ENCODE measurements at regions not wholly inside any gene's neighbourhood (a gene's known extent, or its start where the extent isn't known, plus 50 kb on each side); places are given as distances from the start of the nearest gene placed in this dataset.

DNA sequence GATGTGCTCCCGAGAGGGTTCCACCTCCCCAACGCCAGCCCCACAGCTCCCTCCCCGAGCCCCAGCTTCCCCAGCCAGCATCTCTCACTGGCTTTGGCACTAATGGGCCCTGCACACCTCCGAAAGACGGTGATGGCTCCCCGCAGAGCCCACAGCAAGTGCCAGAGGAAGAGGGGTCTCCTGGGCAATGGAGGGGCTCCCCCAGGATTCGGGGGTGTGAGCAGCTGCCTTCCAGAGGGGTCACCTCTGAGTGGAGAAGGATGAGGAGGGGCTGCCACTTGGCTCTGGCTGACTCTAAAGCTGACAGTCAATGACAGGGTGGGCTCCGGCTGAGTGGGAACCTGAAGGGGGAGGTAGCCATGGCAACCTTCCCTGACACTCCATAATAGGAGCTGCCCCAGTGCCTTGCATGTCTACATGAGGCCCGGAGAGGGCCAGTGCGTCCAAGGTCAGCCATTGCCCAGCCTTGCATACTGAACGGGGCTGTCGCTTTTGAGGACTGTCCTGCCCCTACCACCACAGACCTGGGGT lies 98.6 kb upstream of the SYT13 start:
- Histone ChIP-seq H3K27me3 (peaks cover 41% of the 10 kb centered on the region), H3K27ac (no peak overlapping the region), H3K4me1 (peaks cover 6% of the 10 kb centered on the region), H3K9me3 (no peaks in the 10 kb centered on the region), H3K4me3 (no peak overlapping the region), H3K36me3 (no peaks in the 10 kb centered on the region)
- TF ChIP-seq POLR2A (IDR thresholded peaks at IDR 0.05) (no peak), POLR2AphosphoS5 (IDR thresholded peaks at IDR 0.05) (no peak)
- TF ChIP-seq, protein P1, sequence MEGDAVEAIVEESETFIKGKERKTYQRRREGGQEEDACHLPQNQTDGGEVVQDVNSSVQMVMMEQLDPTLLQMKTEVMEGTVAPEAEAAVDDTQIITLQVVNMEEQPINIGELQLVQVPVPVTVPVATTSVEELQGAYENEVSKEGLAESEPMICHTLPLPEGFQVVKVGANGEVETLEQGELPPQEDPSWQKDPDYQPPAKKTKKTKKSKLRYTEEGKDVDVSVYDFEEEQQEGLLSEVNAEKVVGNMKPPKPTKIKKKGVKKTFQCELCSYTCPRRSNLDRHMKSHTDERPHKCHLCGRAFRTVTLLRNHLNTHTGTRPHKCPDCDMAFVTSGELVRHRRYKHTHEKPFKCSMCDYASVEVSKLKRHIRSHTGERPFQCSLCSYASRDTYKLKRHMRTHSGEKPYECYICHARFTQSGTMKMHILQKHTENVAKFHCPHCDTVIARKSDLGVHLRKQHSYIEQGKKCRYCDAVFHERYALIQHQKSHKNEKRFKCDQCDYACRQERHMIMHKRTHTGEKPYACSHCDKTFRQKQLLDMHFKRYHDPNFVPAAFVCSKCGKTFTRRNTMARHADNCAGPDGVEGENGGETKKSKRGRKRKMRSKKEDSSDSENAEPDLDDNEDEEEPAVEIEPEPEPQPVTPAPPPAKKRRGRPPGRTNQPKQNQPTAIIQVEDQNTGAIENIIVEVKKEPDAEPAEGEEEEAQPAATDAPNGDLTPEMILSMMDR (IDR thresholded peaks at IDR 0.05), result no peak
- DNase-seq (ENCODE audit: low spot score in 2 of 2), result peak in 1 of 2 donors; percentile 39
- 54% methylated on average over 5 of the region's 12 CpGs for WGBS

DNA sequence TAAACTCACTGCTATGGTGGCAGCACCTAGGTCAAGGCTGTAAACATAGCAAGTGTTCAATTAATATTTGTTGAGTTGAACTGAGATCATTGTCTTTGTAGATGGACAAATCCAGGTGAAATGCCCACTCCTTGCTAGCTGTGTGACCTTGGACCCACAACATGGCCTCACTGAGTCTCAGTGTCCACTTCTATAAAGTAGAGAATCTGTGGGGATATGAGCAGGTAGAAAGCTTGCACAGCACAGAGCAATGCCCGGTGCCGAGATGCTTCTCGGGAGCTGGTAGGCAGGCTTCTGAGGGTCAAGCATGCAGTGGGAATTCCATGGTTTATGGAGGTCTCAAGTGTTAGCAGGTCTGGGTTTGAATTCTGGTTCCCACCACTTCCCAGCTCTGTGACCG lies 97.9 kb upstream of the SYT13 start:
- H3K4me1 ChIP-seq, result peaks cover 6% of the 10 kb centered on the region
- peak in 1 of 2 donors; percentile 14 for DNase-seq (ENCODE audit: low spot score in 2 of 2)
- H3K36me3 ChIP-seq, result no peaks in the 10 kb centered on the region
- TF ChIP-seq POLR2A (IDR thresholded peaks at IDR 0.05), result no peak
- TF ChIP-seq EP300 (IDR thresholded peaks at IDR 0.05), result no peak
- TF ChIP-seq POLR2AphosphoS5 (IDR thresholded peaks at IDR 0.05), result no peak
- TF ChIP-seq, protein P1 (IDR thresholded peaks at IDR 0.05), result no peak
- H3K4me3 ChIP-seq, result no peak overlapping the region
- peaks cover 44% of the 10 kb centered on the region for H3K27me3 ChIP-seq
- 73% methylated on average over 4 of the region's 4 CpGs for WGBS
- H3K9me3 ChIP-seq, result no peaks in the 10 kb centered on the region
- no peak overlapping the region for H3K27ac ChIP-seq

DNA sequence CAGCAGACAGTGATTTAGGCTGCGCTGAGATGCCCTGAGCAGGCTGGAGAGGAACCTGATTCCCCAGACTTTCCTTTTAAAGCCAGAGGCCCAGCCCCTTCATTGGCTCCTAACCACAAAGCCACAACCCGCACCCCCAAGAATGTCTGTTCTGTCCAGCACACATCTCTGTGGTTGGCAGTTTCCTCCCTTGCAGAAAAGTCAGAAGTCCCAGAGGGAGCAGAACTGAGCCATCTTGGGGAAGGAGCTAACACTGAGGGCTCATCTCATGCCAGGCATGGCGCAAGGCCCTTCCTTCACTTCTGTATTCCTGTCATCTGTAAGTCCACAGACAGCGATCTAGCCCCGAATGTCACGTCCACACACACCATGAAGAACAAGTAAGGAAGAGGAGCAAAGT lies 97.1 kb upstream of the SYT13 start:
- TF ChIP-seq POLR2AphosphoS5 (IDR thresholded peaks at IDR 0.05), result no peak
- no peak for TF ChIP-seq EP300 (IDR thresholded peaks at IDR 0.05)
- TF ChIP-seq, protein P1 (IDR thresholded peaks at IDR 0.05), result no peak
- TF ChIP-seq POLR2A (IDR thresholded peaks at IDR 0.05), result no peak
- no peak overlapping the region for H3K4me3 ChIP-seq

DNA sequence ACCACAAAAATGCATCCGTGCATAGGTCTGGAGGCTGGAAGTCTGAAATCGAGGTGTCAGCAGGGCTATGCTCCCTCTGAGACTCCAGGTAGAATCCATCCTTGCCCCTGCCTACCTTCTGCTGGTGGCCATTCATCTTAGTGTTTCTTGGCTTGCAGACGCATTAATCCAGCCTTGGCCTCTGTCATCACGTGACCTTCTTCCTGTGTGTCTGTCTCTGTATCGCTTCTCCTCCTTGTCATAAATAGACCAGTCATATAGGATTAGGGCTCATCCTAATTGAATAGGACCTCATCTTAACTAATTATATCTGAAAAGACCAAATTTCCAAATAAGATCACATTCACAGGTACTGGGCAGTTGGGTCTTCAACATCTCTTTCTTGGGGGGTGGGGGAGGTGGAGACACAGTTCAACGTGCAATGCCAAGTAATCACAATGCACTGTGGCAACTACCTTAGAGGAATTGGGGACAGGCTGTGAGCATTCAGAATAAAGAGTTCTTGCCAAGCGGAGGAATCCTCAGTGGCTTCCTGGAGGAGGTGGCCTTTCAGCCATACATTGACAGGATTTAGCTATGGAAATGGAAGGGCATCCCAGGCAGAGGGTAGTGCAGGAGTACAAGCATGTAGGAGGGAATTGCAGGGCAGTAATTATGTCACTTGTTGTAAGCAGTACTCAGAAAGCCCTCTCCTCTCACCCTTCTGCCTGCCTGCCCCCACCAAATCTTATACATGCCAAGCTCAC lies 96.2 kb upstream of the SYT13 start:
- H3K9me3 ChIP-seq, result no peaks in the 10 kb centered on the region
- no peak overlapping the region for H3K27ac ChIP-seq
- 68% methylated on average over 7 of the region's 7 CpGs for WGBS
- no peaks in the 10 kb centered on the region for H3K36me3 ChIP-seq
- TF ChIP-seq POLR2AphosphoS5 (IDR thresholded peaks at IDR 0.05), result no peak
- TF ChIP-seq POLR2A (IDR thresholded peaks at IDR 0.05), result no peak
- no peak for TF ChIP-seq EP300 (IDR thresholded peaks at IDR 0.05)
- TF ChIP-seq, protein P1 (IDR thresholded peaks at IDR 0.05), result no peak
- peaks cover 40% of the 10 kb centered on the region for H3K27me3 ChIP-seq
- H3K4me3 ChIP-seq, result no peak overlapping the region
- peak in 1 of 2 donors; percentile 2 for DNase-seq (ENCODE audit: low spot score in 2 of 2)
- peaks cover 6% of the 10 kb centered on the region for H3K4me1 ChIP-seq

More for the DNA sequence above, 97.1 kb upstream of the SYT13 start:
- no peaks in the 10 kb centered on the region for H3K36me3 ChIP-seq
- peaks cover 6% of the 10 kb centered on the region for H3K4me1 ChIP-seq
- peaks cover 44% of the 10 kb centered on the region for H3K27me3 ChIP-seq
- peak in 1 of 2 donors; percentile 21 for DNase-seq (ENCODE audit: low spot score in 2 of 2)
- no peaks in the 10 kb centered on the region for H3K9me3 ChIP-seq
- 38% methylated on average over 6 of the region's 6 CpGs for WGBS
- H3K27ac ChIP-seq, result no peak overlapping the region

DNA sequence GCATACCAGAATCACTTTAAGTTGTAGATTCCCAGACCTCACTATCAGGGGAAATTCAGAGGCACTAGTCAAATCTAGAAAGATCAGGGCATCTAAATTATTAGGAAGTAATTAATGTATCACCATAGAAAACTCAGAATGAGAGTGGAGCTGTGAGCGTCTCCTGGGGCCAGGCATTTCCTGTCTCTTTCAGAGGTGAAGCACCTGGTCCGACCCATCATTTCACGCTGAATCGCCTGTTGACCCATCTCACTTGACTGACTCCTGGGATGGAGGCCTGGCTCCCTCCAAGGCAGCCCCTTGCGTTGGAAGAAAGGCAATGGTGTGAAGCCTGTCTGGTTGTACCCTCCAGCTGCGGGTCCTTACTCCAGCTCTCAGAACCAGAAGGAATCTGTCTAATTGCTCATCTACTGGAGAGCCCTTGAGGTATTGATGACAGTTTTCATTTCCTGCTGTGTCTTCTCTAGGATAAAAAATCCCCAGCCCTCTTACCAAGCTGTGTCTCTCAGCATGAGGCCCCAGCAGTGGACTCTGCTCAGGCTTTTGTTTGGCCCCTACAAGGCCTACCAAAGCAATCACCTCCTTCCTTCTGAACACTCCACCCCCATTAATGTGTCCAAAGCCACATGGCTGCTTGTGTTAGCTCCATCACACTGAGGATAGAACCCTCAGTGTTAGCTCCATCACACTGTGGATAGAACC lies 93.2 kb upstream of the SYT13 start:
- no peak for TF ChIP-seq EP300 (IDR thresholded peaks at IDR 0.05)
- Histone ChIP-seq H3K9me3 (no peaks in the 10 kb centered on the region), H3K36me3 (no peaks in the 10 kb centered on the region), H3K27me3 (peaks cover 23% of the 10 kb centered on the region), H3K4me1 (peaks cover 6% of the 10 kb centered on the region), H3K4me3 (no peak overlapping the region), H3K27ac (no peak overlapping the region)
- peak in 1 of 2 donors; percentile 28 for DNase-seq (ENCODE audit: low spot score in 2 of 2)
- 93% methylated on average over 6 of the region's 6 CpGs for WGBS

All from suprapubic skin (tissue), 4 donors.